ENCODE measurements at regions not wholly inside any gene's neighbourhood (a gene's known extent, or its start where the extent isn't known, plus 50 kb on each side); places are given as distances from the start of the nearest gene placed in this dataset.

GRCh38 chr2:215550331-215550730 lies 114.5 kb upstream of the FN1 start (continued):
- TF ChIP-seq RELB (IDR thresholded peaks at IDR 0.05; ENCODE audit: low read depth) (no peak), SIX5 (IDR thresholded peaks at IDR 0.05; ENCODE audit: low read depth, low read length, severe bottlenecking) (no peak), CBFB (IDR thresholded peaks at IDR 0.05; ENCODE audit: low read depth) (no peak), FOXK2 (IDR thresholded peaks at IDR 0.05) (no peak)
- TF ChIP-seq, protein P1, sequence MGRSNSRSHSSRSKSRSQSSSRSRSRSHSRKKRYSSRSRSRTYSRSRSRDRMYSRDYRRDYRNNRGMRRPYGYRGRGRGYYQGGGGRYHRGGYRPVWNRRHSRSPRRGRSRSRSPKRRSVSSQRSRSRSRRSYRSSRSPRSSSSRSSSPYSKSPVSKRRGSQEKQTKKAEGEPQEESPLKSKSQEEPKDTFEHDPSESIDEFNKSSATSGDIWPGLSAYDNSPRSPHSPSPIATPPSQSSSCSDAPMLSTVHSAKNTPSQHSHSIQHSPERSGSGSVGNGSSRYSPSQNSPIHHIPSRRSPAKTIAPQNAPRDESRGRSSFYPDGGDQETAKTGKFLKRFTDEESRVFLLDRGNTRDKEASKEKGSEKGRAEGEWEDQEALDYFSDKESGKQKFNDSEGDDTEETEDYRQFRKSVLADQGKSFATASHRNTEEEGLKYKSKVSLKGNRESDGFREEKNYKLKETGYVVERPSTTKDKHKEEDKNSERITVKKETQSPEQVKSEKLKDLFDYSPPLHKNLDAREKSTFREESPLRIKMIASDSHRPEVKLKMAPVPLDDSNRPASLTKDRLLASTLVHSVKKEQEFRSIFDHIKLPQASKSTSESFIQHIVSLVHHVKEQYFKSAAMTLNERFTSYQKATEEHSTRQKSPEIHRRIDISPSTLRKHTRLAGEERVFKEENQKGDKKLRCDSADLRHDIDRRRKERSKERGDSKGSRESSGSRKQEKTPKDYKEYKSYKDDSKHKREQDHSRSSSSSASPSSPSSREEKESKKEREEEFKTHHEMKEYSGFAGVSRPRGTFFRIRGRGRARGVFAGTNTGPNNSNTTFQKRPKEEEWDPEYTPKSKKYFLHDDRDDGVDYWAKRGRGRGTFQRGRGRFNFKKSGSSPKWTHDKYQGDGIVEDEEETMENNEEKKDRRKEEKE (IDR thresholded peaks at IDR 0.05) = no peak
- TF ChIP-seq, protein P2, sequence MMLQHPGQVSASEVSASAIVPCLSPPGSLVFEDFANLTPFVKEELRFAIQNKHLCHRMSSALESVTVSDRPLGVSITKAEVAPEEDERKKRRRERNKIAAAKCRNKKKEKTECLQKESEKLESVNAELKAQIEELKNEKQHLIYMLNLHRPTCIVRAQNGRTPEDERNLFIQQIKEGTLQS (IDR thresholded peaks at IDR 0.05; ENCODE audit: borderline replicate concordance, extremely low read depth, low read depth, low read length) = no peak

DNA sequence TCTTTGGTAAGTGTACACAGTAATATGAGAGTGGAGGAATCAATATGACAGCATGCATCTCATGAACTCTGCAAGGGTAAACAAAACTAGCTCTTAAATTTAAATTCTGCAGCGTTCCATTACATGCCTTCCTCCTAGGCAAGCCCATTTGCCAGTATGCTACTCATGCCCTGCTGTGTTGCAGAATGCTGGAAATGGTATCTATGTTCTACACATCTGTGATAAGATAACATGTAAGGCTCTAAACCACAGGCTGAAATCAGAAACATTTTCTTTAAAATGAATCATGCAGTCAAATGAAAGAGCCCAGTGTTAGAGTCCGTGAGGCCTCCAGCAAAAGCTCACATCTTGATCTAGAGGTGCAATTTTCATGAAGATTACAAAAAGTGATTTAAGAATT lies 112.8 kb upstream of the FN1 start:
- ChIA-PET CTCF (interaction anchor here (0.7 to 1.6 kb wide), 3 partner anchors 24 to 339 kb away, joined by 3 to 5 read pairs (median 4); no protein-coding TSS in a partner anchor), POLR2A (no interaction called here), RAD21 (ENCODE audit: unreplicated experiment) (no interaction called here), SMC1A (ENCODE audit: uncharacterized antibody, unreplicated experiment) (interaction anchor here (1.0 to 1.6 kb wide), 3 partner anchors 11 to 17 kb away, joined by 3 to 5 read pairs (median 3); no protein-coding TSS in a partner anchor)
- no peak for ATAC-seq
- no peaks in the 10 kb centered on the region for H3K36me3 ChIP-seq (ENCODE audit: control insufficient read depth in 2 of 2, insufficient read depth in 2 of 2, low read length in 1 of 2)
- no peak overlapping the region for H3K4me2 ChIP-seq (ENCODE audit: control insufficient read depth, insufficient read depth)
- H3K4me3 ChIP-seq = no peak overlapping the region
- H3K27me3 ChIP-seq (replicated peaks in 1 of 2; ENCODE audit: control insufficient read depth in 2 of 2, insufficient read depth in 2 of 2, low read length in 1 of 2) = no peaks in the 10 kb centered on the region
- no peak overlapping the region for H3K9ac ChIP-seq (ENCODE audit: control insufficient read depth, insufficient read depth, low read length)
- no peak for DNase-seq (ENCODE audit: low read depth, low spot score)
- 4% methylated on average over 2 of the region's 2 CpGs for WGBS (ENCODE audit: insufficient coverage, insufficient replicate concordance, low lambda C conversion rate, missing lambda C conversion rate)
- intact Hi-C loops (cut with micrococcal nuclease; ENCODE audit: unreplicated experiment) = no loop called here
- FAIRE-seq = no peak
- in situ Hi-C loops (cut with MboI) = no loop called here
- no peak overlapping the region for H3K27ac ChIP-seq (ENCODE audit: control insufficient read depth, insufficient read depth)
- TF ChIP-seq EED (IDR thresholded peaks at IDR 0.05; ENCODE audit: low read depth) = no peak
- TF ChIP-seq CREM (IDR thresholded peaks at IDR 0.05; ENCODE audit: low read depth) = no peak
- TF ChIP-seq FOS (IDR thresholded peaks at IDR 0.05; ENCODE audit: borderline replicate concordance, extremely low read depth, insufficient read length) = no peak
- no peak for TF ChIP-seq ZNF384 (IDR thresholded peaks at IDR 0.05; ENCODE audit: borderline replicate concordance, low read depth, low read length)
- H4K20me1 ChIP-seq (ENCODE audit: control insufficient read depth, insufficient read depth) = no peaks in the 10 kb centered on the region
- no peak overlapping the region for H2AFZ ChIP-seq (ENCODE audit: control insufficient read depth, low read depth, low read length)
- no TSS peak for BruUV-seq (replicated peaks)
- no peaks in the 10 kb centered on the region for H3K4me1 ChIP-seq (ENCODE audit: control insufficient read depth, insufficient read depth, low read length)
- H3K79me2 ChIP-seq (ENCODE audit: control insufficient read depth, insufficient read depth, low read length) = no peaks in the 10 kb centered on the region
- H3K9me3 ChIP-seq (replicated peaks; ENCODE audit: control insufficient read depth, insufficient read depth, low read length) = no peaks in the 10 kb centered on the region
